ENCODE measurements at regions not wholly inside any gene's neighbourhood (a gene's known extent, or its start where the extent isn't known, plus 50 kb on each side); places are given as distances from the start of the nearest gene placed in this dataset.
A peak's percentile ranks its signal among the peaks of the same experiment; 100 is the strongest.

- peak; percentile 41; the same call in 1 of the 2 replicates for TF ChIP-seq NR2C1 (IDR thresholded peaks at IDR 0.05)
- no peak for TF ChIP-seq NR2C1 (tag; IDR thresholded peaks at IDR 0.05)
- 0 out of 4 replicates have a peak, but pooled peaks of 1 of the 2 experiments have one; percentile 45 for TF ChIP-seq MCM7 (IDR thresholded peaks at IDR 0.05)
- no peak for TF ChIP-seq DIDO1 (tag; IDR thresholded peaks at IDR 0.05; ENCODE audit: low read depth)
- no peak for TF ChIP-seq MED1 (CRISPR knock-in tag; IDR thresholded peaks at IDR 0.05; ENCODE audit: borderline replicate concordance)
- TF ChIP-seq EHMT2 (IDR thresholded peaks at IDR 0.05): 0 out of 2 replicates have a peak, but pooled peaks have one; percentile 10
- TF ChIP-seq MTA2 (IDR thresholded peaks at IDR 0.05; ENCODE audit: low read depth): 0 out of 2 replicates have a peak, but pooled peaks have one; percentile 29
- peak; percentile 93 for TF ChIP-seq THRB (CRISPR knock-in tag; conservative IDR thresholded peaks at IDR 0.05)
- TF ChIP-seq MYBL2 (IDR thresholded peaks at IDR 0.05; ENCODE audit: low read depth): peak; percentile 33; the same call in 1 of the 2 replicates
- no peak for TF ChIP-seq MYBL2 (CRISPR knock-in tag; IDR thresholded peaks at IDR 0.05; ENCODE audit: borderline replicate concordance)
- TF ChIP-seq, protein P1, sequence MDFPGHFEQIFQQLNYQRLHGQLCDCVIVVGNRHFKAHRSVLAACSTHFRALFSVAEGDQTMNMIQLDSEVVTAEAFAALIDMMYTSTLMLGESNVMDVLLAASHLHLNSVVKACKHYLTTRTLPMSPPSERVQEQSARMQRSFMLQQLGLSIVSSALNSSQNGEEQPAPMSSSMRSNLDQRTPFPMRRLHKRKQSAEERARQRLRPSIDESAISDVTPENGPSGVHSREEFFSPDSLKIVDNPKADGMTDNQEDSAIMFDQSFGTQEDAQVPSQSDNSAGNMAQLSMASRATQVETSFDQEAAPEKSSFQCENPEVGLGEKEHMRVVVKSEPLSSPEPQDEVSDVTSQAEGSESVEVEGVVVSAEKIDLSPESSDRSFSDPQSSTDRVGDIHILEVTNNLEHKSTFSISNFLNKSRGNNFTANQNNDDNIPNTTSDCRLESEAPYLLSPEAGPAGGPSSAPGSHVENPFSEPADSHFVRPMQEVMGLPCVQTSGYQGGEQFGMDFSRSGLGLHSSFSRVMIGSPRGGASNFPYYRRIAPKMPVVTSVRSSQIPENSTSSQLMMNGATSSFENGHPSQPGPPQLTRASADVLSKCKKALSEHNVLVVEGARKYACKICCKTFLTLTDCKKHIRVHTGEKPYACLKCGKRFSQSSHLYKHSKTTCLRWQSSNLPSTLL (IDR thresholded peaks at IDR 0.05): 0 out of 2 replicates have a peak, but pooled peaks have one; percentile 38
- TF ChIP-seq PKNOX1 (IDR thresholded peaks at IDR 0.05): no peak
- TF ChIP-seq, protein P2, sequence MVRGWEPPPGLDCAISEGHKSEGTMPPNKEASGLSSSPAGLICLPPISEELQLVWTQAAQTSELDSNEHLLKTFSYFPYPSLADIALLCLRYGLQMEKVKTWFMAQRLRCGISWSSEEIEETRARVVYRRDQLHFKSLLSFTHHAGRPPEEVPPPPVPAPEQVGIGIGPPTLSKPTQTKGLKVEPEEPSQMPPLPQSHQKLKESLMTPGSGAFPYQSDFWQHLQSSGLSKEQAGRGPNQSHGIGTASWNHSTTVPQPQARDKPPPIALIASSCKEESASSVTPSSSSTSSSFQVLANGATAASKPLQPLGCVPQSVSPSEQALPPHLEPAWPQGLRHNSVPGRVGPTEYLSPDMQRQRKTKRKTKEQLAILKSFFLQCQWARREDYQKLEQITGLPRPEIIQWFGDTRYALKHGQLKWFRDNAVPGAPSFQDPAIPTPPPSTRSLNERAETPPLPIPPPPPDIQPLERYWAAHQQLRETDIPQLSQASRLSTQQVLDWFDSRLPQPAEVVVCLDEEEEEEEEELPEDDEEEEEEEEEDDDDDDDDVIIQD (CRISPR knock-in tag; IDR thresholded peaks at IDR 0.05): no peak
- TF ChIP-seq, protein P3, sequence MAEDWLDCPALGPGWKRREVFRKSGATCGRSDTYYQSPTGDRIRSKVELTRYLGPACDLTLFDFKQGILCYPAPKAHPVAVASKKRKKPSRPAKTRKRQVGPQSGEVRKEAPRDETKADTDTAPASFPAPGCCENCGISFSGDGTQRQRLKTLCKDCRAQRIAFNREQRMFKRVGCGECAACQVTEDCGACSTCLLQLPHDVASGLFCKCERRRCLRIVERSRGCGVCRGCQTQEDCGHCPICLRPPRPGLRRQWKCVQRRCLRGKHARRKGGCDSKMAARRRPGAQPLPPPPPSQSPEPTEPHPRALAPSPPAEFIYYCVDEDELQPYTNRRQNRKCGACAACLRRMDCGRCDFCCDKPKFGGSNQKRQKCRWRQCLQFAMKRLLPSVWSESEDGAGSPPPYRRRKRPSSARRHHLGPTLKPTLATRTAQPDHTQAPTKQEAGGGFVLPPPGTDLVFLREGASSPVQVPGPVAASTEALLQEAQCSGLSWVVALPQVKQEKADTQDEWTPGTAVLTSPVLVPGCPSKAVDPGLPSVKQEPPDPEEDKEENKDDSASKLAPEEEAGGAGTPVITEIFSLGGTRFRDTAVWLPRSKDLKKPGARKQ (CRISPR knock-in tag; IDR thresholded peaks at IDR 0.05): no peak
- TF ChIP-seq CC2D1A (IDR thresholded peaks at IDR 0.05): 0 out of 2 replicates have a peak, but pooled peaks have one; percentile 19
- 0 out of 2 replicates have a peak, but pooled peaks have one; percentile 63 for TF ChIP-seq HBP1 (CRISPR knock-in tag; IDR thresholded peaks at IDR 0.05)
- TF ChIP-seq PHB2 (IDR thresholded peaks at IDR 0.05; ENCODE audit: low read depth): peak; percentile 56; the same call in 1 of the 2 replicates
- TF ChIP-seq ZNF24 (IDR thresholded peaks at IDR 0.05): no peak
These were observed 82.1 kb downstream of the MRPL14 start (continued) for GRCh38 chr6:44044940-44045671.

Measured in K562 (cell line).